HepG2 (cell line): ENCODE measurements at regions not wholly inside any gene's neighbourhood (a gene's known extent, or its start where the extent isn't known, plus 50 kb on each side); places are given as distances from the start of the nearest gene placed in this dataset.

ENCODE experiments used
- ATAC-seq: fragments of 200-7000 bp; cut with Tn5 transposase; 3 replicates; pipeline ENCODE4 v1.9.1; 2020; ENCODE audit warnings: mild to moderate bottlenecking, moderate library complexity
- BruUV-seq: library from RNA; stranded (reverse); fragments of 400-500 nt; replicated peaks from 2 replicates; lab custom pipeline; 2021; lab: Mats Ljungman, UMichigan
- CTCF ChIA-PET: fragments of 300-600 bp; formaldehyde crosslinking; extraction: SDS; loops from one replicate; lab custom pipeline; 2021; ENCODE audit warnings: low total read pairs, inconsistent platforms, low intra/inter-chr PET ratio; lab: Yijun Ruan, JAX
- POLR2A ChIA-PET: fragments of 350-600 bp; sonication (Branson Sonifier 250); formaldehyde crosslinking; loops from one replicate; lab custom pipeline; 2020; ENCODE audit warnings: antibody characterized with exemption, inconsistent platforms; lab: Yijun Ruan, JAX
- DNase-seq: peaks from one replicate; pipeline ENCODE4 v3.0.0-alpha.2; 2015; ENCODE audit warnings: low spot score
- FAIRE-seq: peaks from 3 replicates; lab custom pipeline; 2011; peaks lifted over from hg19 to GRCh38; lab: Jason Lieb, UNC
- H2AFZ ChIP-seq: one replicate; pipeline ENCODE4 v1.6.1; 2011; ENCODE audit warnings: low read length, inconsistent platforms
- H3K27ac ChIP-seq: fragments of 300-600 bp; 3 replicates; pipeline ENCODE4 v1.8.0; 2011; ENCODE audit warnings: mixed run types, mild to moderate bottlenecking, mixed read lengths, low read length, inconsistent platforms; ENCODE audit not compliant: insufficient read depth; ENCODE audit errors: extremely low read length
- H3K27me3 ChIP-seq, 2 experiments: fragments of 200-600 bp in 1 of 2; 2 replicates in 1 of 2; 3 replicates in 1 of 2; pipeline versions ENCODE4 v1.6.0 to v1.8.0; 2011; ENCODE audit warnings: low read length in 2 of 2, mild to moderate bottlenecking in 2 of 2, moderate library complexity in 2 of 2, inconsistent platforms in 1 of 2; ENCODE audit not compliant: insufficient read depth in 2 of 2, control insufficient read depth in 1 of 2
- H3K36me3 ChIP-seq, 2 experiments: fragments of 200-600 bp in 1 of 2; replicated peaks in 1 of 2; 2 replicates in 1 of 2; 3 replicates in 1 of 2; pipeline versions ENCODE4 v1.5.1 to v1.8.0; 2011; ENCODE audit warnings: low read length in 2 of 2, inconsistent platforms in 1 of 2; ENCODE audit not compliant: insufficient read depth in 2 of 2, control insufficient read depth in 1 of 2
- H3K4me1 ChIP-seq: 2 replicates; pipeline ENCODE4 v1.5.1; 2012; ENCODE audit warnings: low read length, inconsistent platforms; ENCODE audit not compliant: insufficient read depth
- H3K4me2 ChIP-seq: 2 replicates; pipeline ENCODE4 v1.6.0; 2011; ENCODE audit warnings: low read depth, low read length, inconsistent platforms
- H3K4me3 ChIP-seq, 3 experiments: fragments of 200-600 bp in 1 of 3; sonication (generic), shearing (Covaris generic) in 1 of 3; replicated peaks in 1 of 3; 2 replicates each; pipeline ENCODE4 v1.5.1; 2011 to 2016; ENCODE audit warnings: low read length in 3 of 3, inconsistent platforms in 2 of 3, low read depth in 2 of 3, mild to moderate bottlenecking in 2 of 3, control low read depth in 1 of 3, mixed read lengths in 1 of 3; ENCODE audit not compliant: insufficient read depth in 1 of 3
- H3K79me2 ChIP-seq: one replicate; pipeline ENCODE4 v1.6.1; 2011; ENCODE audit warnings: low read length, inconsistent platforms; ENCODE audit not compliant: insufficient read depth
- H3K9ac ChIP-seq: 2 replicates; pipeline ENCODE4 v1.6.0; 2011; ENCODE audit warnings: mild to moderate bottlenecking, low read depth, low read length, inconsistent platforms; ENCODE audit not compliant: insufficient read depth
- H3K9me3 ChIP-seq: 2 replicates; pipeline ENCODE4 v1.5.1; 2012; ENCODE audit warnings: mild to moderate bottlenecking, low read length
- H4K20me1 ChIP-seq: 2 replicates; pipeline ENCODE4 v1.6.0; 2011; ENCODE audit warnings: inconsistent platforms, mild to moderate bottlenecking, low read length, moderate library complexity; ENCODE audit not compliant: insufficient read depth
- BRD4 ChIP-seq: sonication (generic); formaldehyde crosslinking; IDR thresholded peaks from 2 replicates; pipeline ENCODE4 v1.4.0; 2020; ENCODE audit warnings: missing genetic modification reagents
- GATA4 ChIP-seq: sonication (generic); IDR thresholded peaks from 2 replicates; pipeline ENCODE4 v1.6.1; 2016; ENCODE audit warnings: antibody characterized with exemption, low read depth, borderline replicate concordance
- GTF2F1 ChIP-seq: fragments of 150-350 bp; IDR thresholded peaks from 2 replicates; pipeline ENCODE4 v1.6.1; 2014; ENCODE audit warnings: low read length
- MEIS1 ChIP-seq: sonication (generic); formaldehyde crosslinking; IDR thresholded peaks from 2 replicates; pipeline ENCODE4 v1.9.0; 2021; ENCODE audit warnings: mild to moderate bottlenecking, missing genetic modification reagents, moderate library complexity, borderline replicate concordance
- MLLT10 ChIP-seq: sonication (generic); formaldehyde crosslinking; IDR thresholded peaks from 2 replicates; pipeline ENCODE4 v1.4.0; 2020; ENCODE audit warnings: missing genetic modification reagents
- NBN ChIP-seq: fragments of 450-650 bp; conservative IDR thresholded peaks from 2 replicates; pipeline ENCODE4 v1.6.1; 2017
- PHF8 ChIP-seq: sonication (generic); formaldehyde crosslinking; IDR thresholded peaks from 2 replicates; pipeline ENCODE4 v1.5.0; 2020; ENCODE audit warnings: missing genetic modification reagents
- PLRG1 ChIP-seq: fragments of 450-650 bp; conservative IDR thresholded peaks from 2 replicates; pipeline ENCODE4 v1.6.1; 2016
- ZNF234 ChIP-seq: sonication (generic); formaldehyde crosslinking; conservative IDR thresholded peaks from 2 replicates; pipeline ENCODE4 v1.5.1; 2020; ENCODE audit warnings: mild to moderate bottlenecking, missing genetic modification reagents
- ZNF24 ChIP-seq: fragments of 450-650 bp; IDR thresholded peaks from 2 replicates; pipeline ENCODE4 v1.6.1; 2017; ENCODE audit warnings: antibody characterized with exemption, mild to moderate bottlenecking
- ZNF775 ChIP-seq: sonication (generic); formaldehyde crosslinking; IDR thresholded peaks from 2 replicates; pipeline ENCODE4 v1.4.0; 2020; ENCODE audit warnings: missing genetic modification reagents, mild to moderate bottlenecking, moderate library complexity, borderline replicate concordance
- WGBS: methylation state at CpG from one replicate; pipeline ENCODE4 v1.1.6; 2017; ENCODE audit warnings: low lambda C conversion rate; 5-methylcytosine and 5-hydroxymethylcytosine counted together
- in situ Hi-C: cut with HindIII; loops from 2 replicates; pipeline ENCODE4 v1.10.0; 2017; ENCODE audit warnings: low pct_unique_long_range_greater_than_20kb; ENCODE audit not compliant: extremely low pct_ligation_motif_present
- intact Hi-C: fragments of 100-400 bp; cut with micrococcal nuclease; formaldehyde crosslinking; loops from one replicate; pipeline ENCODE4 v1.10.0; 2022; ENCODE audit not compliant: unreplicated experiment
- TF ChIP-seq, protein P1 (sequence below): sonication (generic); formaldehyde crosslinking; IDR thresholded peaks from 2 replicates; pipeline ENCODE4 v1.5.1; 2020; ENCODE audit warnings: missing genetic modification reagents, mild to moderate bottlenecking, borderline replicate concordance
- TF ChIP-seq, protein P2 (sequence below): sonication (generic); formaldehyde crosslinking; IDR thresholded peaks from 2 replicates; pipeline ENCODE4 v1.4.0; 2020; ENCODE audit warnings: mild to moderate bottlenecking, missing genetic modification reagents
- TF ChIP-seq, protein P3 (sequence below): IDR thresholded peaks from 2 replicates; pipeline ENCODE4 v1.6.1; 2012; ENCODE audit warnings: low read length, improper control_type of control experiment
- TF ChIP-seq, protein P4 (sequence below): fragments of 450-650 bp; IDR thresholded peaks from 2 replicates; pipeline ENCODE4 v1.6.1; 2017

DNA sequence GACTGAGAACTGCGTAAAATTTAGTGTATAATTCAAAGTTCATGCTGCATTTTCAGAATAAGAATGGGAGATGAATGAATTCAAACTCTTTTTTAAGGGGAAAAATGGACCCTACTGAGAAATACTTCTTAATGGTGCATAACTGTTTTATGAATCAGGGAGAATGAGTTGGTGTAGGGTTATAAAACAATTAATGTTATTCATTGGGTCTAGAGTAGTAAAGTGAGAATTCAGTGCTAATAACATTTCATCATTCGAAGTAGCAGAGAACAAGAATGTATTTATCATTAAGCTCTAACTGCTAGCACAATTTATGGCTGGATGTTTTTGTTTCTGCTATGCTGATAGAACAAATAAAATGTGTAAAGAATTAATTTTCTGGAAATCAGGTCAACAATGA is 310.2 kb downstream of the SLITRK5 start:
- intact Hi-C loops (no loop called here), in situ Hi-C loops (no loop called here)
- no peaks in the 10 kb centered on the region for H3K27me3 ChIP-seq
- no peak overlapping the region for H3K4me2 ChIP-seq
- DNase-seq (no peak), FAIRE-seq (no peak), ATAC-seq (no peak)
- H3K79me2 ChIP-seq = no peaks in the 10 kb centered on the region
- TF ChIP-seq NBN (no peak), BRD4 (no peak), MEIS1 (CRISPR knock-in tag) (no peak), GATA4 (no peak)
- TF ChIP-seq, protein P1, sequence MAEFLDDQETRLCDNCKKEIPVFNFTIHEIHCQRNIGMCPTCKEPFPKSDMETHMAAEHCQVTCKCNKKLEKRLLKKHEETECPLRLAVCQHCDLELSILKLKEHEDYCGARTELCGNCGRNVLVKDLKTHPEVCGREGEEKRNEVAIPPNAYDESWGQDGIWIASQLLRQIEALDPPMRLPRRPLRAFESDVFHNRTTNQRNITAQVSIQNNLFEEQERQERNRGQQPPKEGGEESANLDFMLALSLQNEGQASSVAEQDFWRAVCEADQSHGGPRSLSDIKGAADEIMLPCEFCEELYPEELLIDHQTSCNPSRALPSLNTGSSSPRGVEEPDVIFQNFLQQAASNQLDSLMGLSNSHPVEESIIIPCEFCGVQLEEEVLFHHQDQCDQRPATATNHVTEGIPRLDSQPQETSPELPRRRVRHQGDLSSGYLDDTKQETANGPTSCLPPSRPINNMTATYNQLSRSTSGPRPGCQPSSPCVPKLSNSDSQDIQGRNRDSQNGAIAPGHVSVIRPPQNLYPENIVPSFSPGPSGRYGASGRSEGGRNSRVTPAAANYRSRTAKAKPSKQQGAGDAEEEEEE = no peak
- peaks cover 31% of the 10 kb centered on the region for H3K9me3 ChIP-seq
- BruUV-seq = no TSS peak
- H3K4me1 ChIP-seq = no peaks in the 10 kb centered on the region
- no peak overlapping the region for H3K9ac ChIP-seq
- 3% methylated on average over 2 of the region's 2 CpGs for whole genome bisulfite sequencing
- no peak overlapping the region for H3K4me3 ChIP-seq
- no peak overlapping the region for H3K27ac ChIP-seq
- POLR2A ChIA-PET = no interaction called here
- CTCF ChIA-PET = no interaction called here
- no peaks in the 10 kb centered on the region for H3K36me3 ChIP-seq
- no peak overlapping the region for H2AFZ ChIP-seq
- H4K20me1 ChIP-seq = no peaks in the 10 kb centered on the region

DNA sequence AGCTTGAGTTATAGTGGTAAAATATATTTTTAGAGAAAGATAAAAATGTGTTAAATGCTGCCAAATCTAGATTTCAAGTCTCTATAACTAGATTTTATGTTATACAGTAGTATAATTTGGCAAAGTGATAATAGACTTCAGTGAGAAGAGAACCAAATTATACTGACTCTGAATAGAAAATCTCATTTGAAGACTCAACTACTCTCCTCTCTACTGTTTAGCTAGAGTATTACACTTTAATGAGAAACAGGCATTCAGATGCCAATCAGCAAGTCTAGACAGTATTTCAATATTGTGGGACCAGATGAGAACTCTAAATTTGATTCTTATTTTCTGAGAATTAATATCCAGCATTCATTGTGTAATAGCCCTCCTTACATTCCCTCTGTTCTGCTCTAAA is 311.2 kb downstream of the SLITRK5 start:
- Histone ChIP-seq H3K9ac (no peak overlapping the region), H3K9me3 (peaks cover 33% of the 10 kb centered on the region), H3K36me3 (no peaks in the 10 kb centered on the region), H3K79me2 (no peaks in the 10 kb centered on the region), H3K27me3 (no peaks in the 10 kb centered on the region), H3K27ac (no peak overlapping the region), H2AFZ (no peak overlapping the region), H4K20me1 (no peaks in the 10 kb centered on the region), H3K4me2 (no peak overlapping the region), H3K4me3 (no peak overlapping the region), H3K4me1 (no peaks in the 10 kb centered on the region)
- ATAC-seq (no peak), FAIRE-seq (no peak), DNase-seq (no peak)
- intact Hi-C loops = no loop called here
- ChIA-PET POLR2A (no interaction called here), CTCF (no interaction called here)
- in situ Hi-C loops = no loop called here
- no TSS peak for BruUV-seq
- TF ChIP-seq PLRG1 = no peak
- no peak for TF ChIP-seq ZNF24
- TF ChIP-seq, protein P2, sequence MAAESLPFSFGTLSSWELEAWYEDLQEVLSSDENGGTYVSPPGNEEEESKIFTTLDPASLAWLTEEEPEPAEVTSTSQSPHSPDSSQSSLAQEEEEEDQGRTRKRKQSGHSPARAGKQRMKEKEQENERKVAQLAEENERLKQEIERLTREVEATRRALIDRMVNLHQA (CRISPR knock-in tag) = no peak
- TF ChIP-seq, protein P3, sequence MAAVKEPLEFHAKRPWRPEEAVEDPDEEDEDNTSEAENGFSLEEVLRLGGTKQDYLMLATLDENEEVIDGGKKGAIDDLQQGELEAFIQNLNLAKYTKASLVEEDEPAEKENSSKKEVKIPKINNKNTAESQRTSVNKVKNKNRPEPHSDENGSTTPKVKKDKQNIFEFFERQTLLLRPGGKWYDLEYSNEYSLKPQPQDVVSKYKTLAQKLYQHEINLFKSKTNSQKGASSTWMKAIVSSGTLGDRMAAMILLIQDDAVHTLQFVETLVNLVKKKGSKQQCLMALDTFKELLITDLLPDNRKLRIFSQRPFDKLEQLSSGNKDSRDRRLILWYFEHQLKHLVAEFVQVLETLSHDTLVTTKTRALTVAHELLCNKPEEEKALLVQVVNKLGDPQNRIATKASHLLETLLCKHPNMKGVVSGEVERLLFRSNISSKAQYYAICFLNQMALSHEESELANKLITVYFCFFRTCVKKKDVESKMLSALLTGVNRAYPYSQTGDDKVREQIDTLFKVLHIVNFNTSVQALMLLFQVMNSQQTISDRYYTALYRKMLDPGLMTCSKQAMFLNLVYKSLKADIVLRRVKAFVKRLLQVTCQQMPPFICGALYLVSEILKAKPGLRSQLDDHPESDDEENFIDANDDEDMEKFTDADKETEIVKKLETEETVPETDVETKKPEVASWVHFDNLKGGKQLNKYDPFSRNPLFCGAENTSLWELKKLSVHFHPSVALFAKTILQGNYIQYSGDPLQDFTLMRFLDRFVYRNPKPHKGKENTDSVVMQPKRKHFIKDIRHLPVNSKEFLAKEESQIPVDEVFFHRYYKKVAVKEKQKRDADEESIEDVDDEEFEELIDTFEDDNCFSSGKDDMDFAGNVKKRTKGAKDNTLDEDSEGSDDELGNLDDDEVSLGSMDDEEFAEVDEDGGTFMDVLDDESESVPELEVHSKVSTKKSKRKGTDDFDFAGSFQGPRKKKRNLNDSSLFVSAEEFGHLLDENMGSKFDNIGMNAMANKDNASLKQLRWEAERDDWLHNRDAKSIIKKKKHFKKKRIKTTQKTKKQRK = no peak
- TF ChIP-seq, protein P4, sequence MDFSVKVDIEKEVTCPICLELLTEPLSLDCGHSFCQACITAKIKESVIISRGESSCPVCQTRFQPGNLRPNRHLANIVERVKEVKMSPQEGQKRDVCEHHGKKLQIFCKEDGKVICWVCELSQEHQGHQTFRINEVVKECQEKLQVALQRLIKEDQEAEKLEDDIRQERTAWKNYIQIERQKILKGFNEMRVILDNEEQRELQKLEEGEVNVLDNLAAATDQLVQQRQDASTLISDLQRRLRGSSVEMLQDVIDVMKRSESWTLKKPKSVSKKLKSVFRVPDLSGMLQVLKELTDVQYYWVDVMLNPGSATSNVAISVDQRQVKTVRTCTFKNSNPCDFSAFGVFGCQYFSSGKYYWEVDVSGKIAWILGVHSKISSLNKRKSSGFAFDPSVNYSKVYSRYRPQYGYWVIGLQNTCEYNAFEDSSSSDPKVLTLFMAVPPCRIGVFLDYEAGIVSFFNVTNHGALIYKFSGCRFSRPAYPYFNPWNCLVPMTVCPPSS = no peak
- no peak for TF ChIP-seq PHF8
- no peak for TF ChIP-seq ZNF775 (CRISPR knock-in tag)
- TF ChIP-seq GTF2F1 = no peak
- TF ChIP-seq ZNF234 (CRISPR knock-in tag) = no peak
- TF ChIP-seq MLLT10 (CRISPR knock-in tag) = no peak
